ENCODE measurements at regions not wholly inside any gene's neighbourhood (a gene's known extent, or its start where the extent isn't known, plus 50 kb on each side); places are given as distances from the start of the nearest gene placed in this dataset.
"Not testable (repeated sequence)": the region's sequence is repeated elsewhere in the genome, so short reads cannot be mapped to it uniquely, and the experiment has no call there.

- DNase-seq = no peak
Observed at GRCh38 chr5:60162441-60162840, 268.9 kb upstream of the PDE4D start.

- no peak for DNase-seq
Observed at GRCh38 chr5:60161340-60161934, 267.9 kb upstream of the PDE4D start.

- DNase-seq = no peak
Observed at GRCh38 chr5:60149081-60149480, 255.6 kb upstream of the PDE4D start.

- DNase-seq = no peak
Observed at GRCh38 chr5:60148366-60148765, 254.8 kb upstream of the PDE4D start.

GRCh38 chr5:60147791-60148190 lies 254.3 kb upstream of the PDE4D start:
- no peak for DNase-seq

- DNase-seq = no peak
Observed at GRCh38 chr5:60143942-60144549, 250.5 kb upstream of the PDE4D start.

GRCh38 chr5:60141119-60141518 lies 247.6 kb upstream of the PDE4D start:
- no peak for DNase-seq

- no peak for DNase-seq
Observed at GRCh38 chr5:60136841-60137240, 243.3 kb upstream of the PDE4D start.

- no peak for DNase-seq
Observed at GRCh38 chr5:60131504-60131903, 238.0 kb upstream of the PDE4D start.

- no peak for DNase-seq
Observed at GRCh38 chr5:60125636-60126035, 232.1 kb upstream of the PDE4D start.

GRCh38 chr5:60102961-60103693 lies 209.6 kb upstream of the PDE4D start:
- no peak for DNase-seq

GRCh38 chr5:60101573-60101972 lies 208.0 kb upstream of the PDE4D start:
- DNase-seq = no peak

- no peak for DNase-seq
Observed at GRCh38 chr5:60092671-60093422, 199.3 kb upstream of the PDE4D start.

GRCh38 chr5:60086583-60086982 lies 193.1 kb upstream of the PDE4D start:
- no peak for DNase-seq

GRCh38 chr5:60084226-60084625 lies 190.7 kb upstream of the PDE4D start:
- no peak for DNase-seq

GRCh38 chr5:60077292-60077691 lies 183.8 kb upstream of the PDE4D start:
- DNase-seq = no peak

- DNase-seq = no peak
Observed at GRCh38 chr5:60076746-60077145, 183.2 kb upstream of the PDE4D start.

- no peak for DNase-seq
Observed at GRCh38 chr5:60066502-60066901, 173.0 kb upstream of the PDE4D start.

- no peak for DNase-seq
Observed at GRCh38 chr5:60060389-60060788, 166.9 kb upstream of the PDE4D start.

- DNase-seq = no peak
Observed at GRCh38 chr5:60056191-60056590, 162.7 kb upstream of the PDE4D start.

- DNase-seq = no peak
Observed at GRCh38 chr5:60055168-60055567, 161.6 kb upstream of the PDE4D start.

- DNase-seq = not testable (repeated sequence)
Observed at GRCh38 chr5:60041996-60042664, 148.6 kb upstream of the PDE4D start.

GRCh38 chr5:60041508-60041907 lies 148.0 kb upstream of the PDE4D start:
- DNase-seq = not testable (repeated sequence)

All from NCI-H2171 treated with DMSO at 0.1 percent for 48 hours (cell line).